DOHH2 (cell line): ENCODE measurements at regions not wholly inside any gene's neighbourhood (a gene's known extent, or its start where the extent isn't known, plus 50 kb on each side); places are given as distances from the start of the nearest gene placed in this dataset.

Experiments
- EZH2phosphoT487 ChIP-seq: fragments of 200-600 bp; sonication (generic); IDR thresholded peaks from 2 replicates; pipeline ENCODE4 v1.6.1; 2017; ENCODE audit warnings: borderline replicate concordance, mild to moderate bottlenecking, antibody characterized with exemption, low read length, moderate library complexity, mixed read lengths
- TF ChIP-seq, protein P1 (sequence below): fragments of 200-600 bp; sonication (generic); IDR thresholded peaks from one replicate; pipeline ENCODE4 v1.5.1; 2014; ENCODE audit warnings: antibody characterized with exemption, mild to moderate bottlenecking, low read depth, low read length; ENCODE audit not compliant: poor library complexity, severe bottlenecking

DNA sequence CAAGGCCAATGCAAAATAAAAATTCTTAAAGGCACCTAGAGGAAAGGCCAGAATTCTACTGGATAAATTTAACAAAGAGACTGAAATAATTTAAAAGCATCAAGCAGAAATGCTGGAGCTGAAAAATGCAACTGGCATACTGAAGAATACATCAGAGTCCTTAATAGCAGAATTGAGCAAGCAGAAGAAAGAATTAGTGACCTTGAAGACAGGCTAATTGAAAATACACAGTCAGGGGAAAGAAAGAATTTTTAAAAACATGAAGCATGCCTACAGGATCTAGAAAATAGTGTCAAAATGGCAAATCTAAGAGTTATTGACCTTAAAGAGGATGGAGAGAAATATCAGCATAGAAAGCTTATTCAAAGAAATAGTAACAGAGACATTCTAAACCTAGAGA is 371.7 kb downstream of the KLHL13 start:
- TF ChIP-seq, protein P1, sequence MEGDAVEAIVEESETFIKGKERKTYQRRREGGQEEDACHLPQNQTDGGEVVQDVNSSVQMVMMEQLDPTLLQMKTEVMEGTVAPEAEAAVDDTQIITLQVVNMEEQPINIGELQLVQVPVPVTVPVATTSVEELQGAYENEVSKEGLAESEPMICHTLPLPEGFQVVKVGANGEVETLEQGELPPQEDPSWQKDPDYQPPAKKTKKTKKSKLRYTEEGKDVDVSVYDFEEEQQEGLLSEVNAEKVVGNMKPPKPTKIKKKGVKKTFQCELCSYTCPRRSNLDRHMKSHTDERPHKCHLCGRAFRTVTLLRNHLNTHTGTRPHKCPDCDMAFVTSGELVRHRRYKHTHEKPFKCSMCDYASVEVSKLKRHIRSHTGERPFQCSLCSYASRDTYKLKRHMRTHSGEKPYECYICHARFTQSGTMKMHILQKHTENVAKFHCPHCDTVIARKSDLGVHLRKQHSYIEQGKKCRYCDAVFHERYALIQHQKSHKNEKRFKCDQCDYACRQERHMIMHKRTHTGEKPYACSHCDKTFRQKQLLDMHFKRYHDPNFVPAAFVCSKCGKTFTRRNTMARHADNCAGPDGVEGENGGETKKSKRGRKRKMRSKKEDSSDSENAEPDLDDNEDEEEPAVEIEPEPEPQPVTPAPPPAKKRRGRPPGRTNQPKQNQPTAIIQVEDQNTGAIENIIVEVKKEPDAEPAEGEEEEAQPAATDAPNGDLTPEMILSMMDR: no peak
- no peak for TF ChIP-seq EZH2phosphoT487
